ENCODE measurements at regions not wholly inside any gene's neighbourhood (a gene's known extent, or its start where the extent isn't known, plus 50 kb on each side); places are given as distances from the start of the nearest gene placed in this dataset.

GRCh38 chr5:173715607-173716006 is 99.2 kb upstream of the BOD1 start:
- H3K4me3 ChIP-seq (replicated peaks in 1 of 2; ENCODE audit: low read depth in 2 of 2, low read length in 2 of 2), result no peak overlapping the region
- no peak for DNase-seq (ENCODE audit: low read depth in 2 of 2)
- no peak for TF ChIP-seq CTCF (IDR thresholded peaks at IDR 0.05; ENCODE audit: low read depth, low read length)

GRCh38 chr5:173716058-173716682 is 99.7 kb upstream of the BOD1 start:
- TF ChIP-seq CTCF (IDR thresholded peaks at IDR 0.05; ENCODE audit: low read depth, low read length), result no peak
- DNase-seq (ENCODE audit: low read depth in 2 of 2), result no peak
- no peak overlapping the region for H3K4me3 ChIP-seq (replicated peaks in 1 of 2; ENCODE audit: low read depth in 2 of 2, low read length in 2 of 2)

- no peak for TF ChIP-seq CTCF (IDR thresholded peaks at IDR 0.05; ENCODE audit: low read depth, low read length)
- peak; percentile 22 to 28 for DNase-seq (ENCODE audit: low read depth in 2 of 2)
- no peak overlapping the region for H3K4me3 ChIP-seq (replicated peaks in 1 of 2; ENCODE audit: low read depth in 2 of 2, low read length in 2 of 2)
Observed at GRCh38 chr5:173717959-173718358, 101.5 kb upstream of the BOD1 start.

GRCh38 chr5:173718469-173718868 is 102.0 kb upstream of the BOD1 start:
- no peak for DNase-seq (ENCODE audit: low read depth in 2 of 2)
- TF ChIP-seq CTCF (IDR thresholded peaks at IDR 0.05; ENCODE audit: low read depth, low read length), result no peak
- H3K4me3 ChIP-seq (replicated peaks in 1 of 2; ENCODE audit: low read depth in 2 of 2, low read length in 2 of 2), result no peak overlapping the region

GRCh38 chr5:173719731-173720082 is 103.3 kb upstream of the BOD1 start:
- no peak for TF ChIP-seq CTCF (IDR thresholded peaks at IDR 0.05; ENCODE audit: low read depth, low read length)
- DNase-seq (ENCODE audit: low read depth in 2 of 2), result no peak
- no peak overlapping the region for H3K4me3 ChIP-seq (replicated peaks in 1 of 2; ENCODE audit: low read depth in 2 of 2, low read length in 2 of 2)

- H3K4me3 ChIP-seq (replicated peaks in 1 of 2; ENCODE audit: low read depth in 2 of 2, low read length in 2 of 2), result no peak overlapping the region
- TF ChIP-seq CTCF (IDR thresholded peaks at IDR 0.05; ENCODE audit: low read depth, low read length), result no peak
- DNase-seq (ENCODE audit: low read depth in 2 of 2), result no peak
Observed at GRCh38 chr5:173720286-173720952, 104.0 kb upstream of the BOD1 start.
